LHCN-M2 (cell line): ENCODE measurements at regions not wholly inside any gene's neighbourhood (a gene's known extent, or its start where the extent isn't known, plus 50 kb on each side); places are given as distances from the start of the nearest gene placed in this dataset.

Experiments
- DNase-seq: peaks from one replicate; pipeline ENCODE4 v3.0.0-alpha.2; 2012; ENCODE audit warnings: low read depth

DNA sequence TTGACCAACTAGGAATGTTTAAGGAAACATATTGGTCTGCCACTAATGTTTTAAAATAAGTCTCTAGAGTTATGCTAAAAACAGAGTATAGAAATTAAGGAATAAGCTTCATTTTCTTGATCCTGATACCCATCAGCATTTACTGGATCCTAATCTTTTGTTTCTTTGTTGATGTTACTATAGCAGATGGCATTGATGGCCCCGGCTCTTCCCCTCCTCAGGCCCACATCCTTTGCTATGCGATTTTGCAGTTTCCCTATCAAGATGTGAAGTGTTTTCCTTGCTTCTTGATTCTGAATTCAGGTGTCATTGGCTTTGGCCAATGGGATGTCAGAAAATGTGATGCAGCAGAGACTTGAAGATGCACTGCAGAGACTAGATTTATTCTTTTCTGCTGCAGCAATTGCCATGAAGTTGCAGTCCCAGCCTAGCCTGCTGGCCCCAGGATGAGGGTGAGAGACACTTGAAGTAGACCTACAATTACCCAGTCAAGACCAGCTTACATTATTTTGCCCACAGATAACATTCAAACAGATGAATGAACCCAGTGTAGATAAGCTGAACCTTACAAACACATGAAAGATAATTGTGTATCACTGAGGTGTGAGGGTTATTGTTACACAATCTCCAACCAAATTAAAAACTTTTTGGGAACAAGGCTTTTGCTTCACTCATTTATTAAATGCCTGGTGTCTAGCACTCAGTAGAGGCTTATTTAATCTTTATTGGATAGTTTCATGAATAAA lies 115.2 kb upstream of the ITGA4 start:
- DNase-seq, result no peak

DNA sequence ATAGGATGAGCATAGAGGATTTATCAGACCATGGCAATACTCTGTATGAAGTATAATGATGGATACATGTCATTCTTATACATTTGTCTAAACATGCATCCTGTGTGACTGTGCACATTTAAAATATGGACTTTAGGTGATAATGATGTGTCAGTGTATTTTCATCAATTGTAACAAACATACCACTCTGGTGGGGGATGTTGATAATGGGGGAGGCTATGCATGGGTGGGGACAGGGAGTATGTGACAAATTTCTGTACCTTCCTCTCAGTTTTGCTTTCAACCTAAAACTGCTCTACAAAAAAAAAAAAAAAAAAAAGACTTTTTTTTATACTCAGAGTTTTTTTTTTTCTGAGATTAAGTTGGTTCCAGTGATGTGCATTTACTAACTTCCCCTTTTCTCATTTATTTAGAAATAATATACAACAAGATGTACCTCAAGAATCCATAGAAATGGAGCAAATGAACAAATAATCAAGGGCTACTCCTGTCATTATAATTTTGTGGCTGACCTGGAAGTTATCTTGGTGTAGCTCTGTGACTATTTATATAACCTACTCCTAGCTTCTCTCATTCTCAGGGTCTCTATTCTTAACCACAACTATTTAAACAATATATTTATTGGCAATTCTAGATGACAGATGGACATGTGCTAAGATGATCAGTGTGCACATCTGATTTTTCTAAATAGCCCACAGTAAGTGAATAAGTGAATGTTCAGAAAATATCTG lies 108.9 kb upstream of the ITGA4 start:
- no peak for DNase-seq

DNA sequence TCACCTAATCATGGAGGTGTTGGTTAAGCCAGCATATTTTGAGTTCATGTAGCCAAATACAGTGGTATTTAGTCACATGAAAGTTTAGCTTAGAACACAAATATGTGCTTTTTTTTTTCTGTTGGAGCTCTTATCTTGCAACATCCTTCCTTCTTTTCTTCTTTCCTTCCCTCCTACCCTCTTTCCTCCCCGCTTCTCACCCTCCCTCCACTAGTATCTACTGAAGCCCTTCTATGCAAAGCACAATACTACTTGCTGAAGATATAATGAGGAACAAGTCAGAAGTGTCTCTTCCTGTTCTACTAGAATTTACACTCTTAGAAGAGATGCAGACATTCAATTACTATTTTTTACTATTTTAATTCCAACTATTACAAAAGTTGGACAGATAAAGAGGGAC lies 105.0 kb upstream of the ITGA4 start:
- DNase-seq, result no peak

DNA sequence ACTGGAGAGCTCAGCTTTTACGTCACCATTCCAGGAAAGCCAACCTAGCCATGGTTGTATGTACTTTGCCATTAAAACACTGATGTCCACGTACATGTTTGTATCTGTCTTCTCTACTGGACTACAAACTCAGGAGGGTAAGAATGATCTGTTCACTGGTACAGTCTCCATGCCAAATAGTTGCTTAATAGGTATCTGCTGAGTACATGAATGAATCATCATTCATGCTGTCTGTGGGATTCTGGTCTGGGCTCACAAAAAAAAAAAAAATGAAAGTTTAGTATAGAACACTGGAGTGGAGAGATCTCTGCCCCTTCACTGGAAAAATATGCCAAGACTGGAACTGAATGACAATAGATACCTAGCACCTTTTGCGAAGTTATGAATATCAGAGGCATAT lies 102.6 kb upstream of the ITGA4 start:
- DNase-seq, result peak; percentile 80

DNA sequence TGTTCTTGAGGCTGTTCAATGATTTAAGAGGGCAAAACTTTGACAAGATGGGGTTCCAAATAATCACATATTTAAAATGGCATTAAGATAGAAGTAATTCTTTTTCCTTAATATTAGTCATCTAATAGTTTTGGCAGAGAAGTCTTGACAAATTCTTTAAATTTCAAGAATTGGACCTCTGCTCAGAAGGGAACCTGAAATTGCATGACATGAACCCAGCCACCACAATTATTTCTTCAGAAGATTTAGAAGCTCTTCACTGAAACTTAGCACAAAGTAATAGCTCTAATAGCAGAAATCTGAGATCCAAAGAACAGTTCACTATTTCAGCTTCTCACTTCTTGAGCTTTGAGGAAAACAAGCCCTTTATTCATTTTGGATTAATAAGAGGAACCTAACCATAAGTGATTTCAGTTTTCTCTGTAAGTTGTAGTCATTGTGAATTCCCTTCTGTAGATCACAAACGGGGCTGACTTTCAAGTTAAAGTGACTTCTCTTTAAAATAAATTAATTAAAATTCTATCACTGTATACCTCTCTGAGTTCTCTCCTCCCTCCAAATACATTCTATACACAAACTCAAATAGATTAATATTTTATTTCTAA lies 100.6 kb upstream of the ITGA4 start:
- no peak for DNase-seq

DNA sequence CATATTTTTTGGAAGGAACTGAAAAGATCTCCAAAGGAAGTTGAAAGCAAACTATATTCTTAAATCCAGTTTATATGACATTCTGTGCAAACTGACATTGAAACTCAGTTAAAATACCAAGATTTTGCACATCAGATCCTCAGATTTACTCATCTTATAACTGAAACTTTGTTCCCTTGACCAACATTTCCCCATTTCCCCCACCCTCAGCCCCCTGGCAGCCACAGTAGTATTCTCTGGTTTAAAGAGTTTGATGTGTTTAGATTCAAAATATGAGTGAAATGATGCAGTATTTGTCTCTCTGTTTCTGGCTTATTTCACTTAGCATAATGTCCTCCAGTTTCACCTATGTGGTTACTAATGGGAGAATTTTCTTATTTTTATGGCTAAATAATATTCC lies 99.2 kb upstream of the ITGA4 start:
- DNase-seq, result no peak

DNA sequence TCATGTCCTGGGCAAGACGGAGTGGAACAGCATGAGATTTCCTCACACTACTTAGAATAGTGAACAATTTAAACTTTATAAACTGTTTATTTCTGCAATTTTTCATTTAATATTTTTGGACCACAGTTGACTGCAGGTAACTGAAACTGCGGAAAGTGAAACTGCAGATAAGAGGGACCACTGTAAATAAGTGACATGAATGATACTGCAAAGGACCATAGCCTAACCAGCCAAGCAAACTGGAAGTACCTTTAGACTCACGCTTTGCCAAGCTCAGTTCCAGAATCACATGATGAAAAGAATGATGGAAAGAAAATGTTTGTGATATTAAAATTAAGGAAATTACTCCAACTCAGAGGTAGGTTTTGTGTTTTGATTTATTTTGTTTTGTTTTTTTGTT lies 94.6 kb upstream of the ITGA4 start:
- no peak for DNase-seq

DNA sequence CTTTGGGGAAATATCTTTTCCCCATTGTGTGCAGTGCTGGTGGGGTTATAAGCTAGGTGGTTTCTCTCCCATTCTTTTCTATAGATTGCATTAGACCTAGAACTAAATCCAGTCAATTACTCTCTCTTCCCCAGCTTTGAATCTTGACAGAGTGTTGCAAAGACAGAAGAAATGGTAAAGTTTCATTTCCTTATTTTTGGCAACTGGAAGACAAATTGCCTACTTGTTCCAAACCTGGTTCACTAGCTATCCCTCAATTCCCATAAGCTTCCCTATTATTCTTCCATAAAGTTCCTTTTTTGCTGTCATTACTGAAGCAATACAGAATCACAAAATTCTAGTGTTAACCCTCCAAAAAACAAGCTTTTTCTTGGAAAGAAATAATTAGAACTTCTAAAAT lies 94.0 kb upstream of the ITGA4 start:
- no peak for DNase-seq

DNA sequence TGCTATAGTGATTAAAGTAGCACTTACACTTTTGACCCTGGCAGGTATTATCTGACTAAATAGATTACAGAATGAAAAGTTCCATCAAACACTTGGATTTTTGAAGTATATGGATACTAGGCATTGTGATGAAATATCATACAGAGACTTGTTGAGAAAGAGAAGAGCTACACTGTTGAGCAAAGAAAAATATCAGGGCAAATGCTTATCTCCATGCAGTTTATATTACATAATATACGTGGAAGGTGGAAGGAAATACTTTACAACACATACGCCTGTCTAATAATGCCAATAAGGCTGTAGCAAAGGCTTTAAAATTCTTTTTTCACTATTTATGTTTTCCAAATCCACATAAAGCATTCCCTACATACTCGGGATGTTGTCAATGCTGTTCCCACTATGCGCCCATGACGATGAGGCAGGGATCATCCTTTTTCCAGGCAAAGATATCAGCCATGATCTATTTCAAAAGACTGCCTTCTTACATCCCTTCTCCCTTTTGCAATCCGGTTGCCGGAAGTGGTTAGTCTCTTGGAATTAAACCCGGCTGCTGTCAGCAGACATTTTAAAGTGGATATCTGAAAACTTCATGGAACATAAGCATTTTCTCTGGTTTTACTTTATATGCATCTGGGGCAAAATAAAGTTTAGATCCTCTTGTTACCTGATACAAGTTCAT lies 92.6 kb upstream of the ITGA4 start:
- peak; percentile 41 for DNase-seq

DNA sequence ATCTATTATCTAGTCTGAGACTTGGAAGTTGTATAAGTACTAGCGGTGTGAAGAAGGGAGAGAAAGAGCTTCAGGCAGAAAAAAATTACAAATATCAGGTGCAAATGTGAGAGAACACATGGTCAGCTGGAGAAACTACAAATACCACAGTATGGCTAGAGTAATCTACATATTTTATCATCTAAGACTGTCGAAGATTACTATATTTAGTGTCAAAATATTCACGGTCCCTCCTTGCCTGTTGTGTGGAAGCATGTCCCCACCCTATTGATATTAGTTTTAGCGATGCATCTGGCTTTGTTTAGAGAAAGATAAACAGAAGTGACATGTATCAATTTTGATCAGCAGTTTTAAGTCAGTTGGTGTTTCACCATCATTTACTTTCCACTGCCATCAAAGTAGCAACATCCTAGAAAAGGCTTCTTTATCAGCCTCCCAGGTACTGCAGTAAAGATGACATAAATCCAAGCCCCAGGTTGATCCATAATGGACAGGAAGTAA lies 90.5 kb upstream of the ITGA4 start:
- no peak for DNase-seq

DNA sequence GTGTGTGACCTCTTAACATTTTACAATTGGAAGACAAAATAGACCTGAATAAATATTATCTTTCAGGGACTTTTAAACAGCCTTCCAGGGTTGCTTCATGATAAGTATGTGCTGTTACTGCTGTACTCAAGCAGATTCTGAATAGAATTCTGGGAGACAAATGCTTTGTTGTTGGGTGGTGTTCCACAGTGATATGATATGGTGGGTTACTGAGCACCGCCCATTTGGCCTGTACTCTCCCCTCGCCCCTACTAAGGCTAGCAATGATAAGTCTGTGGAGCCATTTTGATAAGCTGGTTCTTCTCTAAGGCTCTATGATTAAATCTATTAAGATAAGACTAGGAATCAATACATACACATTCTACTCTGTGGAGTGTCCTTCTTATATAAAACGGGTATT lies 89.8 kb upstream of the ITGA4 start:
- DNase-seq, result no peak

DNA sequence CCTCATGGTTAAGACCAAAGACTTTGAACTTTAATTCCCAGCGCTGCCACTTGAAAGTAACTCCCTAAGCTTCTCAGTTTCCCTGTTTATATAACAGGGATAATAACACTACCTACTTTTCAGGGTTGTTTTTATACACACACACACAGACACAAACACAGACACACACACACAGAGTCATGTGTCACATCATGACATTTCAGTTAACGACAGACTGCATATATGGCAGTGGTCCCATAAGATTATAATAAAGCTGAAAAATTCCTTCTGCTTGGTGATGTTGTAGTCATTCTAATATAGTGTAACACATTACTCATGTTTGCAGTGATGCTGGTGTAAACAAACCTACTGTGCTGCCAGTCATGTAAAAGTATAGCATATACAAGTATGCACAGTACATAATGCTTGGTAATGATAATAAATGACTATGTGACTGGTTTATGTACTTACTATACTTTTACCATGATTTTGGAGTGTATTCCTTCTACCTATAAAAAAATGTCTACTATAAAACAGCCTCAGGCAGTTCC lies 89.2 kb upstream of the ITGA4 start:
- no peak for DNase-seq

DNA sequence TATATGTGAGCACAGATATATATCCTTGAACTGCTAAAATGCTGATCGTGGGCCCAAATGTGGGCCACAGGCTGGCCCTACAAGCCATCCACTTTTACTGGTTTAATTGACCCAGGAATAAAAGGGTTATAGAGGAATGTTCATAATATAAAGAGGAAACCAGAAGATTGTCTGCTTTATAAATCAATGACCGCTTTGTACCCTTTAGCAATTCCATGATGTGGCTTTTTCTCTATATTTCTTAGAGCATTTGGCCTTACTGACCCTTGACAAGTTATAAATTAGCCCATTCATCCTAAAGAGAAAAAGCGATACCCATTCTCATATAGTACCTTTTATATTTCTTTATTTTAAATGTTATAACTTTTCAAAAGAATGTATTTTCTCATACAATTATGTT lies 87.1 kb upstream of the ITGA4 start:
- no peak for DNase-seq

DNA sequence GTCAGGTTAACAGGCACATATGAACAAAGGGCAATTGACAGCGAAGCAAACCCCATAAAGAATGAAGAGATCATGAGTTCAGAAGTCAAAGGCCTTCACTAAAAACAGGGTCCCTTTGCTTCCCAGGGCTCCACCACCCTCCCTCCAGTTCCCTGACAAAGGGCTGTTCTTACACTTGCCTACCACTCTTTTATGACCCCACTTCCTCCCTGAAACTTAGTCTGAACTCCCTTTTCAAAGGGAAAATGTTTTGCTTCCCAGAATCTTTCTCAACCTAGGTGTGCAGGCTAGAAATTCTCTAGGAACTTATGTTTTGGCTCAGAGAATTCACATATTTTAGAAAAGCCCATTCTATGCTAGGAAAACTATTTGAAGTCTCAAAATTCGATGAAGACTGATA lies 86.0 kb upstream of the ITGA4 start:
- DNase-seq, result no peak

DNA sequence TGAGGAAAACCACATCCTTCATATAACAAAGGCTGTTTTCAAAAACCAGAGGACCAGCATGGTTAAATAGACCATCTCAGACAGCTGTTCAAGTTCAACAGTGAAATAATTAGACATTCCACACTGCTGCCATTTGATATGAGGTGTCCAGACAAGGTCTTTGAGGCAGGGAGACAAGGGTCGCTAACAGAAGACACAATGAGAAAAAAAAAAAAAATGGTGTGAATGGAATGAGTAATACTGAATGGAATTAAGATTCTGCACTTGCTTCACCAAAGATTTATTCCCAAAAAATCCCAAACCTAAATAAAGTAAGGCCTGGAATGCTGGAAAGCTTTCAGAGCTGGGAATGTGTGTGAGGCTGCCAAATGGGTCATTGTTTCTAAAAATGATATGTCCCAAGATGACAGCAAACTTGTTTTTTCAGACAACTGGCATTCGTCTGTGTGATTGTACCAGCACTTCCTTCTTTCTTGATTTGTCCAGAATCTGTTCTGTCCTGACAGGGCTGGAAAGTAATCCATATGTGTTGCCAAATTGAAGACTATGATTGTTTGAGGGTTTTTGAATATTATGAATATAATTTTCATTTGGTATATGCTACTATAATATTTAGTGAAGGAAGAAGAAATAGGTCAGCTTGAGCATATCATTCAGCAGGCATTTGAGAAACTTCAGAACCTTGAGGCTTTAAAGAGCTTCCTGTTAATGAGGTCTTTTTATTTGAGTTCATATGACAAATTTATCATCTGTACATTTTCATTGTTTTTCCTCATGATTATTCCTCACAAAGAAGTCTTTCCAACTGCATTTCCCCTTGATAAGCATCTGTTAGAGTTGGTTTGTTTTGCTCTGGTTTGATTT lies 85.2 kb upstream of the ITGA4 start:
- DNase-seq, result peak; percentile 78

DNA sequence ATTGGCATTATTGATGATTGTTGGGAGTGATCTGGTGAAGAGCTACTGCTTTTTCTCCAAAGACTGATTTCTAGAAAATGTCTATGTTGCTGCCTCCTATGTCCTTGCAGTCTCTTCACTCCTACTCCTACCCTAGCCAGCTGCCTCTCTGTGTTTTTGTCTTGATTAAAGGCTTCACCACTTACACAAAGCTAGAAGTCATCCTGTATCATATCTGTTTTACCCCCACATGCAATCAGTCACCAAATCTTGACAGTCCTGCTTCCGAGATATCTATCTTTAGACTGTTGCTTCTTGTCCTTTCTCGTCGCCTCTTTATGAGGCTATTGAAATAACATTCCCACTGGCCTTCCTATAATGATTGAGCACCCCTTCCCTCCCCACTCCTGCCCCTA lies 84.5 kb upstream of the ITGA4 start:
- DNase-seq, result no peak

DNA sequence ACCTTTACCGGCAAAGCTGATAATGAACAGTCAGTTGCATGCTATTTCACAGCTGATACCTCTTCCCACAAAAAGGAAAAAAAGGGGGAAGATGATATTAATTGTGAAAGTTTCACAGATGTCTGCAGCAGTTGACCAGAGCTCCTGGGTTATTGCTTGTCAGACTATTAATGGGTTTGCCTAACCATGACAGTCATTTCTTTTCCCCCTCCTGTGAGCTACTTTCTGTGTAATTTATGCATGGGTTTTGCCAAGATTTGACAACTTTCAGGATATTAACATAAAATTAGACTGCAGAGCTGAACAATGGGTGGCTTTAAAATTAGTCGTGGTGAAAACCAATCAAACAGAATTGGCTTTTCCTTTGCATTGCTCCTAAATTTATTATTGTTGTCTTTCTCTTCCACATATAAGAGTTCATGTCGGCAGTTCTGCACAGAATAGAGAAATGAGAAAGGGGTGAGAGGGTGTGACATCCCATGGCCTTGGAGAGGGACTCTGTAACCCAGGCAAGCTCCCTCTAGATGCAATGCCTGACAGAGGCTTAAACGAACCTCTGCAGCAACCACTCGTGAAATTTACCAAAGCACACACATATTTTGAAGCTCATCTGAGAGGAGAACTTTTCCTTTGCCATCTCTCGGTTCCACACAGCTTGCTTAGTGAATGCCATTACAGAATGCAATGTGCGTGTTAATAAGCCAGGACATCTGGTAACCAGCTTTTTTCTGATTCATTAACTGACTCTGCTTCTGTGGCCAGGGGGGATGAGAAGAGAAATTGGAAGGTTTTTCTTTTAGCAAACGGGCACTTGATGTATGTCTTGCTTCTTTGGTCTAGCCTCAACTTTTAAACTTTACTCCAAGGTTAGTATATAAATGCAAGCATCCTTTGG lies 82.2 kb upstream of the ITGA4 start:
- DNase-seq, result no peak

DNA sequence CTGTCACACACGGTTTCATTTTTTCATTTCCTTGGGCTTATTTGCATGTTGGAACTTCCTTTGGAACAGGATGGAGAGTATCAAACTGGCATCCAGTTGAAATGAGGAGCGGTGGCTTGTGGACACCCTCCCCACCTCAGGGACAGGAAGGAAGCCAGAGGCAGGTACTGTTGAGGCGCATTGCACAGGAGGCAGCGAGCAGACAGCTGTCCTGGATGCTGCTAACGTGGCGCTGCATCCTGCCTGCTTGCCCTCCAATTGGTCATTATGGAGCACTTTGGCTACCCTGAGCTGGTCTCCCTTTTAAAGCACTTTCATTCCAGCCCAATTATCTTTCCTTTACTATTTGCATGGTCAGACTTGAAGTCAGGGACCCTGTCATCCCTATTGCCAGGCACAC lies 80.7 kb upstream of the ITGA4 start:
- DNase-seq, result no peak

DNA sequence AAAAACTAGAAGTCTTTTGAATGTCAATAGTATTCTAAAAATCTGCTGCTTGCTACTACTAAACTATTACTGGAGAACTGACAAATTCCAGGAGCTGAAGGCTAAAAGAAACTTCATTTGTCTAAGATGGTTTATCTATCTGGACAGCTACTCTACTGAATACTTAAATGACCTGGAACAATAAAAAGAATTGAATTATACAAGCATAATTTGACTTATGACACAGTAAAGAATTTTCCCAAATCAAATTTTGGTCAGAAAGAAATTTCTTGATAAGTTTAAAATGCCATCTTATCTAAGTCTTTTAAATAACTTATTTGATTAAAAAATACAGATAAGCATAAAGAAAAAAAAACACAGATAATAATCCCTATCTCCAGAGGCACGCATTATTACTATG lies 80.2 kb upstream of the ITGA4 start:
- no peak for DNase-seq

DNA sequence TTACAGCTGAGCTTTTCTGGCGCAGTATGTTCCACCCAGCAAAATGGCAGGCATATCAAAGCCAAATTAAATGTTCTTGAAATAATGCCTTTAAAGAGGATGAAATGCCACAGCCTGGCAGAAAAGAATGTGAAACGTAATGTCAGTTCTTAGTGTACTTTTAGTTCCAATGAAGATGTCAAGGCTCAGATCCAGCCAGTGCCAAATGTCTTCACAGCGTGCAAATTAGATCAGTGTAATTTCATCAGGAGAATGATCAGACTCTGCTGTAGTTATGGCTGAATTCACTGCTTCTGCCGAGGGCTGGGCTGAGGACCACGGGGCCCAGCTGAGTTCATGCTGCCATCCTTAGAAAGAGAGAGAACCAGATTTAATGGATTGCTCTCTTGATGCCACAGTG lies 78.7 kb upstream of the ITGA4 start:
- DNase-seq, result no peak
